ENCODE measurements at regions not wholly inside any gene's neighbourhood (a gene's known extent, or its start where the extent isn't known, plus 50 kb on each side); places are given as distances from the start of the nearest gene placed in this dataset.

- TF ChIP-seq CTCF (IDR thresholded peaks at IDR 0.05; ENCODE audit: extremely low read depth, insufficient read depth, missing control alignments): no peak
- in situ Hi-C loops (cut with MboI; ENCODE audit: low pct_unique_long_range_greater_than_20kb, low sequenced_read_pairs, unreplicated experiment): no loop called here
- no peak for DNase-seq (ENCODE audit: low spot score)
Measured at GRCh38 chr5:174618589-174618988, 105.8 kb upstream of the MSX2 start.

GRCh38 chr5:174622067-174622466 lies 102.3 kb upstream of the MSX2 start:
- no peak for TF ChIP-seq CTCF (IDR thresholded peaks at IDR 0.05; ENCODE audit: extremely low read depth, insufficient read depth, missing control alignments)
- in situ Hi-C loops (cut with MboI; ENCODE audit: low pct_unique_long_range_greater_than_20kb, low sequenced_read_pairs, unreplicated experiment): no loop called here
- DNase-seq (ENCODE audit: low spot score): no peak

- TF ChIP-seq CTCF (IDR thresholded peaks at IDR 0.05; ENCODE audit: extremely low read depth, insufficient read depth, missing control alignments): no peak
- no peak for DNase-seq (ENCODE audit: low spot score)
- in situ Hi-C loops (cut with MboI; ENCODE audit: low pct_unique_long_range_greater_than_20kb, low sequenced_read_pairs, unreplicated experiment): no loop called here
Measured at GRCh38 chr5:174623018-174623417, 101.4 kb upstream of the MSX2 start.

GRCh38 chr5:174623433-174624019 lies 100.9 kb upstream of the MSX2 start:
- DNase-seq (ENCODE audit: low spot score): no peak
- no peak for TF ChIP-seq CTCF (IDR thresholded peaks at IDR 0.05; ENCODE audit: extremely low read depth, insufficient read depth, missing control alignments)
- in situ Hi-C loops (cut with MboI; ENCODE audit: low pct_unique_long_range_greater_than_20kb, low sequenced_read_pairs, unreplicated experiment): no loop called here

- no peak for TF ChIP-seq CTCF (IDR thresholded peaks at IDR 0.05; ENCODE audit: extremely low read depth, insufficient read depth, missing control alignments)
- DNase-seq (ENCODE audit: low spot score): no peak
- in situ Hi-C loops (cut with MboI; ENCODE audit: low pct_unique_long_range_greater_than_20kb, low sequenced_read_pairs, unreplicated experiment): no loop called here
Measured at GRCh38 chr5:174624733-174625522, 99.5 kb upstream of the MSX2 start.

GRCh38 chr5:174625591-174626350 lies 98.6 kb upstream of the MSX2 start:
- no peak for TF ChIP-seq CTCF (IDR thresholded peaks at IDR 0.05; ENCODE audit: extremely low read depth, insufficient read depth, missing control alignments)
- in situ Hi-C loops (cut with MboI; ENCODE audit: low pct_unique_long_range_greater_than_20kb, low sequenced_read_pairs, unreplicated experiment): no loop called here
- DNase-seq (ENCODE audit: low spot score): no peak
